ENCODE measurements at regions not wholly inside any gene's neighbourhood (a gene's known extent, or its start where the extent isn't known, plus 50 kb on each side); places are given as distances from the start of the nearest gene placed in this dataset.

GRCh38 chr13:104869501-104869900 lies 1666.0 kb downstream of the EFNB2 start:
- DNase-seq: no peak
- intact Hi-C loops (cut with DNase I): no loop called here
- H3K4me1 ChIP-seq (replicated peaks in 1 of 2): no peaks in the 10 kb centered on the region
- H3K36me3 ChIP-seq (replicated peaks in 1 of 2): no peaks in the 10 kb centered on the region
- H3K27me3 ChIP-seq: no peaks in the 10 kb centered on the region
- no peak overlapping the region for H3K4me3 ChIP-seq
- H3K27ac ChIP-seq: no peak overlapping the region
- no peaks in the 10 kb centered on the region for H3K9me3 ChIP-seq (replicated peaks in 1 of 3)
- TF ChIP-seq POLR2A (IDR thresholded peaks at IDR 0.05) (no peak), CTCF (IDR thresholded peaks at IDR 0.05) (no peak)

DNA sequence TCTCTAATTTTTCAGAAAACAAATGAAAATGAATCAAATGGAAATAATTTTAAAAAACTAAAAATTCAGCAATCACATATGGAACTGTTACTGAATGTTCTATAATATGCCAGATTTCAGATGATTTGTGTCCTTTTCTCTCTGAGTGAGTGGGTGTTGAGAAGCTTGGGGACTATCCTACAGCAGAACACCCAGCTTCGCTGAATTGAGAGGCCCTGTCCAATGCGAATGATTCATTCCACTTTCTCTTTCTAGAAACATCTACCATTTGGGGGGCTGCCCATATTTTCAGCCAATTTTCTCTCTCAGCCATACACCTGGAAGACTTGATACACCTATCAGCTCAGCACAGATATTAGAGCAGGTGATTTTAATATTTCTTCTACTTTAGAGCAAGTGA lies 1666.7 kb downstream of the EFNB2 start:
- no peaks in the 10 kb centered on the region for H3K9me3 ChIP-seq (replicated peaks in 1 of 3)
- H3K27ac ChIP-seq: no peak overlapping the region
- DNase-seq: no peak
- 41 to 89% (median 74%) methylated on average over 2 of the region's 2 CpGs for WGBS, 4 donors
- TF ChIP-seq POLR2A (IDR thresholded peaks at IDR 0.05) (no peak), CTCF (IDR thresholded peaks at IDR 0.05) (no peak)
- no peaks in the 10 kb centered on the region for H3K36me3 ChIP-seq (replicated peaks in 1 of 2)
- H3K4me3 ChIP-seq: no peak overlapping the region
- H3K4me1 ChIP-seq (replicated peaks in 1 of 2): no peaks in the 10 kb centered on the region
- intact Hi-C loops (cut with DNase I): no loop called here
- H3K27me3 ChIP-seq: no peaks in the 10 kb centered on the region

GRCh38 chr13:104855581-104855980 lies 1679.9 kb downstream of the EFNB2 start:
- DNase-seq: no peak
- Histone ChIP-seq H3K27me3 (no peaks in the 10 kb centered on the region), H3K4me3 (no peak overlapping the region), H3K4me1 (replicated peaks in 1 of 2) (no peaks in the 10 kb centered on the region), H3K36me3 (replicated peaks in 1 of 2) (no peaks in the 10 kb centered on the region), H3K27ac (no peak overlapping the region), H3K9me3 (replicated peaks in 1 of 3) (no peaks in the 10 kb centered on the region)
- TF ChIP-seq POLR2A (IDR thresholded peaks at IDR 0.05) (no peak), CTCF (IDR thresholded peaks at IDR 0.05) (no peak)
- intact Hi-C loops (cut with DNase I): no loop called here
- 76 to 96% (median 91%) methylated on average over 1 of the region's 1 CpG for WGBS, 4 donors

DNA sequence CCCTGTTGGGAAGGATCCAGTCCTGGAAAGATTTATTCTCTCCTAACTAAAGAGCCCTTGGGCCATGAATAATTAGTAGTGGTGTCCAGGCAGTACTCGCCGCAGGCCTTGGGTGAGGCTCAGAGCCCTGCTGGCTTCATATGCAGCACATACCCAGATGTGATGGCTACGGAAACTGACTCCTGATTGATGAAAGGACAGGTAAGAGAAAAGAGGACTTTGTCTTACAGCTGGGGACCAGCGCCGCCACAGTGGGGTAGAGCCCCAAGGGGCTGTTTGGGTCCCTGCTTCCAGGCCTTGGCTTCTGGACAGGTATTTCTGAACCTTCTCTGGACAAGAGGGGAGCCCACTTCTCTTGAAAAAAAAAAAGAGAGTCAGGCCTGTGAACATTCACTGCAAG lies 1680.8 kb downstream of the EFNB2 start:
- TF ChIP-seq CTCF (IDR thresholded peaks at IDR 0.05) (no peak), POLR2A (IDR thresholded peaks at IDR 0.05) (no peak)
- WGBS, 4 donors: 93 to 97% (median 97%) methylated on average over 5 of the region's 5 CpGs
- intact Hi-C loops (cut with DNase I): no loop called here
- no peaks in the 10 kb centered on the region for H3K9me3 ChIP-seq (replicated peaks in 1 of 3)
- no peak overlapping the region for H3K4me3 ChIP-seq
- DNase-seq: no peak
- H3K27me3 ChIP-seq: no peaks in the 10 kb centered on the region
- H3K36me3 ChIP-seq (replicated peaks in 1 of 2): no peaks in the 10 kb centered on the region
- no peaks in the 10 kb centered on the region for H3K4me1 ChIP-seq (replicated peaks in 1 of 2)
- no peak overlapping the region for H3K27ac ChIP-seq
